ENCODE measurements at regions not wholly inside any gene's neighbourhood (a gene's known extent, or its start where the extent isn't known, plus 50 kb on each side); places are given as distances from the start of the nearest gene placed in this dataset.

- H3K9me3 Mint-ChIP-seq (ENCODE audit: low read depth), result peaks cover 2% of the 10 kb centered on the region
- no peaks in the 10 kb centered on the region for H3K36me3 Mint-ChIP-seq (ENCODE audit: low read depth)
- H3K27me3 Mint-ChIP-seq (ENCODE audit: low read depth), result peaks cover 15% of the 10 kb centered on the region
- H3K27ac Mint-ChIP-seq (ENCODE audit: unreplicated experiment), result no peak overlapping the region
- H3K4me1 Mint-ChIP-seq (ENCODE audit: low read depth), result no peaks in the 10 kb centered on the region
- no peak for DNase-seq (ENCODE audit: low spot score)
- H3K4me3 Mint-ChIP-seq (ENCODE audit: unreplicated experiment), result no peak overlapping the region
- TF ChIP-seq CTCF (IDR thresholded peaks at IDR 0.05), result no peak
Measured at GRCh38 chr18:35822413-35822812, 150.1 kb upstream of the RMP24 start.

GRCh38 chr18:35826477-35826876, 146.0 kb upstream of the RMP24 start:
- Mint-ChIP-seq H3K4me1 (ENCODE audit: low read depth) (no peaks in the 10 kb centered on the region), H3K36me3 (ENCODE audit: low read depth) (no peaks in the 10 kb centered on the region), H3K27ac (ENCODE audit: unreplicated experiment) (no peak overlapping the region), H3K4me3 (ENCODE audit: unreplicated experiment) (no peak overlapping the region), H3K9me3 (ENCODE audit: low read depth) (peaks cover 8% of the 10 kb centered on the region), H3K27me3 (ENCODE audit: low read depth) (peaks cover 16% of the 10 kb centered on the region)
- no peak for TF ChIP-seq CTCF (IDR thresholded peaks at IDR 0.05)
- DNase-seq (ENCODE audit: low spot score), result no peak

GRCh38 chr18:35827275-35827902, 145.1 kb upstream of the RMP24 start:
- no peaks in the 10 kb centered on the region for H3K36me3 Mint-ChIP-seq (ENCODE audit: low read depth)
- no peak overlapping the region for H3K27ac Mint-ChIP-seq (ENCODE audit: unreplicated experiment)
- DNase-seq (ENCODE audit: low spot score), result no peak
- peaks cover 14% of the 10 kb centered on the region for H3K9me3 Mint-ChIP-seq (ENCODE audit: low read depth)
- no peak overlapping the region for H3K4me3 Mint-ChIP-seq (ENCODE audit: unreplicated experiment)
- no peak for TF ChIP-seq CTCF (IDR thresholded peaks at IDR 0.05)
- H3K4me1 Mint-ChIP-seq (ENCODE audit: low read depth), result no peaks in the 10 kb centered on the region
- H3K27me3 Mint-ChIP-seq (ENCODE audit: low read depth), result peaks cover 16% of the 10 kb centered on the region

GRCh38 chr18:35827903-35828275, 144.6 kb upstream of the RMP24 start:
- H3K9me3 Mint-ChIP-seq (ENCODE audit: low read depth), result peaks cover 17% of the 10 kb centered on the region
- no peak for DNase-seq (ENCODE audit: low spot score)
- peaks cover 14% of the 10 kb centered on the region for H3K27me3 Mint-ChIP-seq (ENCODE audit: low read depth)
- no peaks in the 10 kb centered on the region for H3K4me1 Mint-ChIP-seq (ENCODE audit: low read depth)
- no peaks in the 10 kb centered on the region for H3K36me3 Mint-ChIP-seq (ENCODE audit: low read depth)
- H3K4me3 Mint-ChIP-seq (ENCODE audit: unreplicated experiment), result no peak overlapping the region
- no peak overlapping the region for H3K27ac Mint-ChIP-seq (ENCODE audit: unreplicated experiment)
- TF ChIP-seq CTCF (IDR thresholded peaks at IDR 0.05), result no peak

- Mint-ChIP-seq H3K36me3 (ENCODE audit: low read depth) (no peaks in the 10 kb centered on the region), H3K4me3 (ENCODE audit: unreplicated experiment) (no peak overlapping the region), H3K4me1 (ENCODE audit: low read depth) (no peaks in the 10 kb centered on the region), H3K27ac (ENCODE audit: unreplicated experiment) (no peak overlapping the region), H3K27me3 (ENCODE audit: low read depth) (peaks cover 17% of the 10 kb centered on the region), H3K9me3 (ENCODE audit: low read depth) (peaks cover 17% of the 10 kb centered on the region)
- no peak for DNase-seq (ENCODE audit: low spot score)
- TF ChIP-seq CTCF (IDR thresholded peaks at IDR 0.05), result no peak
Measured at GRCh38 chr18:35828591-35828990, 143.9 kb upstream of the RMP24 start.
